CD4-positive, alpha-beta memory T cell (primary cell): ENCODE measurements at regions not wholly inside any gene's neighbourhood (a gene's known extent, or its start where the extent isn't known, plus 50 kb on each side); places are given as distances from the start of the nearest gene placed in this dataset.
"Not testable (repeated sequence)": the region's sequence is repeated elsewhere in the genome, so short reads cannot be mapped to it uniquely, and the experiment has no call there.

Experiments
- CTCF ChIA-PET: fragments of 350-600 bp; sonication (Branson Sonifier 250); formaldehyde crosslinking; loops from one replicate; lab custom pipeline; 2021; ENCODE audit warnings: inconsistent platforms; ENCODE audit not compliant: partially characterized antibody; lab: Charles Lee
- POLR2A ChIA-PET: fragments of 350-600 bp; sonication (Branson Sonifier 250); formaldehyde crosslinking; loops from one replicate; lab custom pipeline; 2021; ENCODE audit not compliant: partially characterized antibody; lab: Charles Lee
- DNase-seq, 5 donors: peaks; one replicate each; pipeline versions ENCODE4 v3.0.0 to v3.0.0-alpha.2; 2020 to 2022; ENCODE audit warnings: mixed read lengths in 1 of 5
- H3K27ac ChIP-seq: one replicate; pipeline ENCODE4 v1.7.0; 2013; ENCODE audit warnings: low read depth, low read length
- H3K27me3 ChIP-seq: 2 replicates; pipeline ENCODE4 v1.7.0; 2013; ENCODE audit warnings: mild to moderate bottlenecking, low read length, moderate library complexity; ENCODE audit not compliant: insufficient read depth
- H3K36me3 ChIP-seq: 2 replicates; pipeline ENCODE4 v1.7.0; 2013; ENCODE audit warnings: mild to moderate bottlenecking, low read length, moderate library complexity; ENCODE audit not compliant: insufficient read depth
- H3K4me1 ChIP-seq: 2 replicates; pipeline ENCODE4 v1.7.0; 2013; ENCODE audit warnings: mild to moderate bottlenecking, low read length, moderate library complexity; ENCODE audit not compliant: insufficient read depth
- H3K4me3 ChIP-seq, 2 donors: one replicate each; pipeline ENCODE4 v1.7.0; 2013; ENCODE audit warnings: low read length in 2 of 2, mild to moderate bottlenecking in 1 of 2
- H3K9me3 ChIP-seq, 2 donors: one replicate each; pipeline ENCODE4 v1.7.0; 2013; ENCODE audit warnings: low read length in 2 of 2, control low read depth in 1 of 2; ENCODE audit not compliant: control insufficient read depth in 1 of 2
- H3K27ac Mint-ChIP-seq, 7 donors: one replicate each; pipeline ENCODE4 v1.8.0; 2020 to 2021; ENCODE audit warnings: mixed read lengths in 7 of 7, mild to moderate bottlenecking in 6 of 7, inconsistent platforms in 3 of 7, moderate library complexity in 3 of 7
- H3K27me3 Mint-ChIP-seq, 2 donors: one replicate each; pipeline ENCODE4 v1.8.0; 2020 to 2021; ENCODE audit warnings: mixed read lengths in 2 of 2
- H3K36me3 Mint-ChIP-seq, 2 donors: one replicate each; pipeline ENCODE4 v1.8.0; 2020 to 2021; ENCODE audit warnings: mixed read lengths in 2 of 2, inconsistent platforms in 1 of 2, mild to moderate bottlenecking in 1 of 2
- H3K4me1 Mint-ChIP-seq, 4 donors: one replicate each; pipeline ENCODE4 v1.8.0; 2020 to 2021; ENCODE audit warnings: mixed read lengths in 4 of 4, mild to moderate bottlenecking in 1 of 4
- H3K4me3 Mint-ChIP-seq, 8 donors: one replicate each; pipeline ENCODE4 v1.8.0; 2020 to 2021; ENCODE audit warnings: mixed read lengths in 8 of 8, mild to moderate bottlenecking in 7 of 8, moderate library complexity in 6 of 8, inconsistent platforms in 3 of 8
- H3K9me3 Mint-ChIP-seq, 8 donors: one replicate each; pipeline ENCODE4 v1.8.0; 2020 to 2021; ENCODE audit warnings: mixed read lengths in 8 of 8, mild to moderate bottlenecking in 5 of 8, inconsistent platforms in 3 of 8, moderate library complexity in 1 of 8
- intact Hi-C: fragments of 100-400 bp; cut with micrococcal nuclease; formaldehyde crosslinking; loops from one replicate; pipeline ENCODE4 v1.15.1; 2023

DNA sequence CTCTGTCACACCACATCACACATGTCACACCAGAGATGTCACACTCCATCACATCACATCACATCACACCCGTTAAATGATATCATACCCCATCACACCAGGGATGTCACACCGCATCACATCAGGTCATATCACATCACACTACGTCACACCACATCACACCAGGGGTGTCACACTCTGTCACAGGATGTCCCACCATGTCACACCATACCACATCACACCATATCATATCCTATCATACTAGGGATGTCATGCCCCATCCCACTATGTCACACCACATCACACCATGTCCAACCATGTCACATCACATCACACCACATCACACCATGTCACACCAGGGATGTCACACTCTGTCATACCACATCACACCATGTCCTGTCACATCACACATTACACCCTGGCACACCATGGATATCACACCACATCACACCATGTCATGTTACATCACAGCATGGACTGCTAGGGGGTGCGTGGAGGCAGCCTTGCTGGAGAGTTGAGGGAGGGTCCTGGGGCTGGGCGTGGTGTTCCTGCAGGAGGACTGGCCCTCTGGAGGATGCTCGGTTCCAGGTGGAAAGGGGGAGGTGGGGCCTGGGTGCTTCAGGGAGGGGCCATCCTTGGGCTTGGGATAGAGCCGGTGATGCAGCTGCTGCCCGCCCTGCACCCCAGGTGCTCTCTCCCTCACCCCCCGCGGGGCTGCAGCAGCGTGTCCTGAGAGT, 134.6 kb downstream of the TMEM121 start:
- intact Hi-C loops: no loop called here
- H3K9me3 ChIP-seq: no peaks in the 10 kb centered on the region
- H3K36me3 ChIP-seq: no peaks in the 10 kb centered on the region

DNA sequence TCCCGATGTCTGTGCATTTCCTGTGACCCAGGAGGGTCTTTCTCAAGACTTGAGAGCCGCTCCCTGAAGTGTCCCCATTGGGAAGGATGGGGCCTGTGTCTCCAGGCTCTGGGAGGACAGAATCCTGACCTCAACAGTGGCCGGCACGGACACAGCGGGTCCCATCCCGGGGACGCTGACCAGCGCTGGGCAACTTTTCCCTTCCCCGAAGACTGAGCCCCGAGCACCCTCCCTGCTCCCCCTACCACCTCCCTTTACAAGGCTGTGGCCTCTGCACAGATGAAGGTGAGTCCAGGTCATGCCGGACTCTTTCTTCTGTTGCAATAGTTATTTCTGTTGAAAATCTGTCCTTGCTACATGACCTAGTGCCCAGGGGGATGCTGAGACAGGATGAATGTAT, 135.7 kb downstream of the TMEM121 start:
- Mint-ChIP-seq H3K27me3 (peaks cover 10 to 25% of the 10 kb centered on the region in 2 donors), H3K36me3 (peaks cover 0 to 15% of the 10 kb centered on the region in 2 donors), H3K9me3 (peaks cover 0 to 35% (median 27%) of the 10 kb centered on the region in 8 donors)
- H3K27ac ChIP-seq, POLR2A ChIA-PET, H3K4me3 Mint-ChIP-seq, H3K27me3 ChIP-seq, CTCF ChIA-PET, H3K4me1 Mint-ChIP-seq, H3K4me3 ChIP-seq, H3K4me1 ChIP-seq, H3K27ac Mint-ChIP-seq, H3K9me3 ChIP-seq, H3K36me3 ChIP-seq, intact Hi-C loops, DNase-seq: not testable (repeated sequence)

More for the DNA sequence above, 134.6 kb downstream of the TMEM121 start:
- ChIA-PET POLR2A (no interaction called here), CTCF (no interaction called here)
- no peak for DNase-seq
- Histone ChIP-seq H3K4me1 (no peaks in the 10 kb centered on the region), H3K4me3 (no peak overlapping the region), H3K27ac (no peak overlapping the region), H3K27me3 (no peaks in the 10 kb centered on the region)
- peak overlapping the region in 1 of 7 donors; percentile 0 for H3K27ac Mint-ChIP-seq
- H3K4me3 Mint-ChIP-seq: no peak overlapping the region
- peaks cover 0 to 37% (median 28%) of the 10 kb centered on the region in 8 donors for H3K9me3 Mint-ChIP-seq
- H3K27me3 Mint-ChIP-seq: peaks cover 10 to 22% of the 10 kb centered on the region in 2 donors
- no peaks in the 10 kb centered on the region for H3K4me1 Mint-ChIP-seq
- H3K36me3 Mint-ChIP-seq: peaks cover 0 to 15% of the 10 kb centered on the region in 2 donors

DNA sequence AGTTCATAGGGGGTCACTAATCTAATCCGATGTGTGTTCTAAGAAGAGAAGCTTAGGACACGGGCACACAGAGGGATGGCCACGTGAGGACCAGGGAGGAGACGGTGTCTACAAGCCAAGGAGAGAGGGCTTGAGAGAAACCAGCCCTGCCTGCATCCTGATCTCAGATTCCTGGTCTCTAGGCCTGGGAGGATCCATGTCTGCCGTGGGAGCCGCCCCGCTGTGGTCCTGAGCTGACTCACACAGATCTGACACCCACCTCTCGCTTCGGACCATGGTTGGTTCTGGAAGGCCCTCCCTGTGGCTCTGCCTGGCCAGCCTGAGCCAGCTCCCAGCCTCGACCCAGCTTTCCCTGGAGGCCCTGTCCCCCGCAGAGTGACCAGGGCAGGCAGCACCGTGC, 136.2 kb downstream of the TMEM121 start:
- CTCF ChIA-PET, H3K4me1 Mint-ChIP-seq, intact Hi-C loops, H3K4me3 Mint-ChIP-seq, DNase-seq, POLR2A ChIA-PET, H3K4me3 ChIP-seq, H3K27me3 ChIP-seq, H3K36me3 ChIP-seq, H3K27ac Mint-ChIP-seq, H3K9me3 ChIP-seq, H3K27ac ChIP-seq, H3K4me1 ChIP-seq: not testable (repeated sequence)
- peaks cover 0 to 30% (median 25%) of the 10 kb centered on the region in 8 donors for H3K9me3 Mint-ChIP-seq
- H3K27me3 Mint-ChIP-seq: peaks cover 10 to 25% of the 10 kb centered on the region in 2 donors
- peaks cover 0 to 15% of the 10 kb centered on the region in 2 donors for H3K36me3 Mint-ChIP-seq

DNA sequence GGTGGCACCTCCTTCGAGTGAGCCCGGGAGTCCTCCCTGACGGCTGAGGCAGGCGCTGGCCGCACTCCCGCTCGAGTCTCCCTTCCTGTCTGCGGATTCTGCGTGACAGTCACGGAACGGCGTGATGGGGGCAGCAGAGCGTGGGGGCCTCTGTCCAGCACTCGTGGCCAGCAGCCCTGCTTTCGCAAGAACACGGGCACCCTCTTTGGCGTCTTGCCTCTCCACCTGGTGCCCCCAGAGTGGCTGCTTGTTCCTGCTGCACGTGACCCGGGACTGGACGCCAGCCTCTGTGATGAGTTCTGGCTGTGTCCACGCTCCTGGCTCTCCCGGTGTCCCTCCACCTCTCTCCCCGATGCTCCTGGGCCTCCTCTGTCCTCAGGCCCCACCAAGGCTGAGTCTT, 136.9 kb downstream of the TMEM121 start:
- DNase-seq, POLR2A ChIA-PET, CTCF ChIA-PET: not testable (repeated sequence)

DNA sequence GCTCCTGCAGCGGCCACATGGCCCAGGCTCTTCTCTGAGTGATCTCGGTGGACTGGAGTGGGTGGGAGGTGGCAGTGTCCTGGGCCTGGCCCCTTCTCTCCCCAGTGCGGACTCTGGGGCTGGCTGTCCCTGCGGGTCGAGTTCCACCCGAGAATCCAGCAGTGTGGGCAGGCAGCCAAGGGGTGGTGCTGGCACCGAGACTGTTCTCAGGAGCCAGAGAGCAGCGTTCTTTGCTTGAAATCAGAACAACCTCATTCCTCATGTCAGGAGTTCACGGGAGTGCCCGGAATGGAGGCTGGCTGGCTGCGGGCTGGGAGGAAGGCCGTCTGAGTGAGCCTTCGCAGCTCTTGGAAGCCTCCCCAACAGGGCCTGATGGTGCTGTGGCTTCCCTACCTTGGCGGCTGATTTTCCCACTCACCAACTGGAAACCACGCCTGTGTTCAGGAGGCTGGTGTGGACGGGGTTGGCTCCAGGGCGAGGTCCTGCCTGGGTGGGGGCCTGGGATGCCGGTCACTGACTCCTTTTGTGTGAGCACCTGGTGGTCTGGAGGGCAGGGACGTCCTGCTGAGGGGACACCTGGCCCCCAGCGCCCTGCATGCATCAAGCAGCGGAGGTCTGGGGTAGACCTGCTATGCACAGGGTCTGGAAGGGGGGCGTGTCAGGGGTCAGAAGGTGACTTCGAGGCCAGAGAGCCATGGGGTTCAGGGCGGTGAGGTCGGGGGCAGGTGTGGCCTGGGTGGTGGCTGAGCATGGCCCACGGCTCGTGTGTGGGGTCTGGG, 137.6 kb downstream of the TMEM121 start:
- H3K27ac Mint-ChIP-seq, H3K4me1 ChIP-seq, H3K4me3 ChIP-seq, DNase-seq, H3K36me3 Mint-ChIP-seq, H3K27ac ChIP-seq, POLR2A ChIA-PET, CTCF ChIA-PET, H3K4me1 Mint-ChIP-seq, H3K27me3 ChIP-seq, H3K36me3 ChIP-seq, H3K9me3 ChIP-seq, H3K4me3 Mint-ChIP-seq, intact Hi-C loops: not testable (repeated sequence)
- H3K27me3 Mint-ChIP-seq: peaks cover 8 to 22% of the 10 kb centered on the region in 2 donors
- H3K9me3 Mint-ChIP-seq: peaks cover 0 to 16% (median 14%) of the 10 kb centered on the region in 8 donors

More for the DNA sequence above, 136.9 kb downstream of the TMEM121 start:
- H3K4me1 ChIP-seq, H3K36me3 ChIP-seq, H3K4me1 Mint-ChIP-seq, H3K27ac ChIP-seq, H3K4me3 ChIP-seq, H3K9me3 ChIP-seq, H3K4me3 Mint-ChIP-seq, intact Hi-C loops, H3K27ac Mint-ChIP-seq, H3K27me3 ChIP-seq: not testable (repeated sequence)
- Mint-ChIP-seq H3K9me3 (peaks cover 0 to 23% (median 21%) of the 10 kb centered on the region in 8 donors), H3K36me3 (peaks cover 0 to 15% of the 10 kb centered on the region in 2 donors), H3K27me3 (peaks cover 8 to 25% of the 10 kb centered on the region in 2 donors)

DNA sequence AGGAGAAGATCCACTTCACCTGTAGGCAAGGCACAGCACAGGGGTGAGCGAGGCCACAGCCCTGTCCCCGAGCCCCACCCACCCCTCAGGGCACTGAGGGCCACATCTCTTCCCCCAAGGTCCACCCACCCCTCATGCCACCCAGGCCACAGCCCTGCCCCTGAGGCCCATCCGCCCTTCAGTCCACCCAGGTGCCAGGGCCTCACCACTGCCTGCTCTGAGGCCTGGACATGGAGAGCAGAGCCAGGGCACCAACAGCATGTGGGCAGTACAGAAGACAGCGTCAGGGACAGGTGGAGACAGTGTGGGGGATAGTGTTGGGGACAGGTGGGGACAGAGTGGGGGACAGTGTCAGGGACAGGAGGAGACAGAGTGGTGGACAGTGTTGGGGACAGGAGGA, 138.3 kb downstream of the TMEM121 start:
- Mint-ChIP-seq H3K9me3 (peaks cover 0 to 10% (median 8%) of the 10 kb centered on the region in 8 donors), H3K4me1 (no peaks in the 10 kb centered on the region), H3K36me3 (peaks cover 0 to 8% of the 10 kb centered on the region in 2 donors), H3K27ac (no peak overlapping the region), H3K27me3 (peaks cover 6 to 18% of the 10 kb centered on the region in 2 donors), H3K4me3 (no peak overlapping the region)
- CTCF ChIA-PET: no interaction called here
- POLR2A ChIA-PET: no interaction called here
- no peaks in the 10 kb centered on the region for H3K27me3 ChIP-seq
- H3K36me3 ChIP-seq: no peaks in the 10 kb centered on the region
- H3K4me3 ChIP-seq: no peak overlapping the region
- H3K27ac ChIP-seq: no peak overlapping the region
- no peaks in the 10 kb centered on the region for H3K9me3 ChIP-seq
- no peaks in the 10 kb centered on the region for H3K4me1 ChIP-seq
- intact Hi-C loops: no loop called here
- no peak for DNase-seq

DNA sequence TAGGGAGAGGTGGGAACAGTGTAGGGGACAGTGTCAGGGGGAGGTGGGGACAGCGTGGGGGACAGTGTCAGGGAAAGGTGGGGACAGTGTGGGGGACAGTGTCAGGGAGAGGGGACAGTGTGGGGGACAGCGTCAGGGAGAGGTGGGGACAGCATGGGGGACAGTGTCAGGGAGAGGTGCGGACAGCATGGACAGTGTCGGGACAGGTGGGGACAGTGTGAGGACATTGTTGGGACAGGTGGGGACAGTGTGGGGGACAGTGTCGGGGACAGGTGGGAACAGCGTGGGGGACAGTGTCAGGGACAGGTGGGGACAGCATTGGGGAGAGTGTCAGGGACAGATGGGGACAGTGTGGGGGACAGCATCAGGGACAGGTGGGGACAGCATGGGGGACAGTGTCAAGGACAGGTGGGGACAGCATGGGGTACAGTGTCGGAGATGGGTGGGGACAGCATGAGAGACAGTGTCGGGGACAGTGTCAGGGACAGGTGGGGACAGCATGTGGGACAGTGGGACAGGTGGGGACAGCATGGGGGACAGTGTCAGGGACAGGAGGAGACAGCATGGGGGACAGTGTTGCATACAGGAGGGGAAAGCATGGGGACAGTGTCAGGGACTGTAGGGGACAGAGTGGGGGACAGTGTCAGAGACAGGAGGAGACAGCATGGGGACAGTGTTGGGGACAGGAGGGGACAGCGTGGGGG, 139.0 kb downstream of the TMEM121 start:
- DNase-seq: no peak

More for the DNA sequence above, 139.0 kb downstream of the TMEM121 start:
- CTCF ChIA-PET: no interaction called here
- no peaks in the 10 kb centered on the region for H3K27me3 ChIP-seq
- intact Hi-C loops: no loop called here
- Mint-ChIP-seq H3K36me3 (peaks cover 0 to under 1% of the 10 kb centered on the region in 2 donors), H3K27me3 (peaks cover 1 to 11% of the 10 kb centered on the region in 2 donors), H3K27ac (no peak overlapping the region), H3K4me3 (no peak overlapping the region), H3K4me1 (no peaks in the 10 kb centered on the region), H3K9me3 (peaks cover 0 to 4% (median under 1%) of the 10 kb centered on the region in 8 donors)
- no peaks in the 10 kb centered on the region for H3K4me1 ChIP-seq
- H3K27ac ChIP-seq: no peak overlapping the region
- H3K4me3 ChIP-seq: no peak overlapping the region
- no peaks in the 10 kb centered on the region for H3K9me3 ChIP-seq
- POLR2A ChIA-PET: no interaction called here
- H3K36me3 ChIP-seq: no peaks in the 10 kb centered on the region
